CD4-positive, CD25-positive, alpha-beta regulatory T cell (primary cell): ENCODE measurements at regions not wholly inside any gene's neighbourhood (a gene's known extent, or its start where the extent isn't known, plus 50 kb on each side); places are given as distances from the start of the nearest gene placed in this dataset.

Source experiments
- ATAC-seq, 2 donors: fragments of 150-1000 bp; cut with Tn5 transposase; one replicate each; pipeline ENCODE4 v1.10.0; 2021; ENCODE audit warnings: low read depth in 2 of 2, moderate number of reproducible peaks in 2 of 2, moderate library complexity in 1 of 2
- DNase-seq, 3 donors: peaks; one replicate each; pipeline versions ENCODE4 v3.0.0 to v3.0.0-alpha.2; 2012 to 2022; ENCODE audit warnings: mixed read lengths in 1 of 3
- H3K27ac ChIP-seq: one replicate; pipeline ENCODE4 v1.7.0; 2013; ENCODE audit warnings: mild to moderate bottlenecking, low read length; ENCODE audit not compliant: insufficient read depth, poor library complexity, severe bottlenecking
- H3K27me3 ChIP-seq: one replicate; pipeline ENCODE4 v1.7.0; 2013; ENCODE audit warnings: low read length; ENCODE audit not compliant: control insufficient read depth, insufficient read depth
- H3K36me3 ChIP-seq: one replicate; pipeline ENCODE4 v1.7.0; 2013; ENCODE audit warnings: mild to moderate bottlenecking, low read length, moderate library complexity; ENCODE audit not compliant: control insufficient read depth, insufficient read depth
- H3K4me1 ChIP-seq: 2 replicates; pipeline ENCODE4 v1.7.0; 2013; ENCODE audit warnings: mild to moderate bottlenecking, low read length; ENCODE audit not compliant: insufficient read depth, control insufficient read depth, poor library complexity, severe bottlenecking
- H3K4me3 ChIP-seq: one replicate; pipeline ENCODE4 v1.7.0; 2013; ENCODE audit warnings: low read depth, mild to moderate bottlenecking, low read length, moderate library complexity
- H3K9me3 ChIP-seq, 2 experiments: 1 replicate in 1 of 2; 2 replicates in 1 of 2; pipeline ENCODE4 v1.7.0; 2013; ENCODE audit warnings: low read length in 2 of 2, mild to moderate bottlenecking in 1 of 2, moderate library complexity in 1 of 2; ENCODE audit not compliant: control insufficient read depth in 2 of 2
- H3K27ac Mint-ChIP-seq, 3 donors: one replicate each; pipeline ENCODE4 v1.8.0; 2020 to 2022; ENCODE audit warnings: mild to moderate bottlenecking in 3 of 3, mixed read lengths in 3 of 3, moderate library complexity in 2 of 3
- H3K27me3 Mint-ChIP-seq: one replicate; pipeline ENCODE4 v1.8.0; 2022; ENCODE audit warnings: mild to moderate bottlenecking, mixed read lengths
- H3K36me3 Mint-ChIP-seq: one replicate; pipeline ENCODE4 v1.8.0; 2020; ENCODE audit warnings: mixed read lengths
- H3K4me1 Mint-ChIP-seq, 4 donors: one replicate each; pipeline ENCODE4 v1.8.0; 2020 to 2022; ENCODE audit warnings: mixed read lengths in 4 of 4, mild to moderate bottlenecking in 1 of 4
- H3K4me3 Mint-ChIP-seq, 4 donors: one replicate each; pipeline ENCODE4 v1.8.0; 2020 to 2022; ENCODE audit warnings: mild to moderate bottlenecking in 4 of 4, mixed read lengths in 4 of 4, moderate library complexity in 3 of 4
- H3K9me3 Mint-ChIP-seq, 7 donors: one replicate each; pipeline ENCODE4 v1.8.0; 2020 to 2022; ENCODE audit warnings: mixed read lengths in 7 of 7, mild to moderate bottlenecking in 3 of 7, moderate library complexity in 2 of 7

DNA sequence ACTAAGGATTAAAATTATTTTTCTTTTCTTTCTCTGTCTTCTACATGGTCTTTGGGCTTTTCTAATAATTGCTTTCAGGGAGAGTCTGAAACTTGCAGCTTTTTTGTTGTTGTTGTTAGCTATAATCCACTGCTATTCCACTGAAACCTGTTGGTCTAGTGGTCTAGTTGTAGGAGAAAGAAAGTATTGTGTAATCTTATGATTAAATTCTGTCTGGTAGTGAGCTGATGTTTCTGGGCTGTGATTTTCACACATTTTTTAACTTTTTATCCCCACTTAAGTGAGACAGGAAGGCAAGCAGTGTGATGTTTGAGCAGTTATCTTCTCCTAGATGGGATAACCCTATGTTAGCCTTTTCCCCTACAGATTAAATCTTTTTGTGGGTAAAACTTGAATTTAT, 825.2 kb downstream of the PCDH7 start:
- no peak for DNase-seq
- H3K27me3 Mint-ChIP-seq: no peaks in the 10 kb centered on the region
- no peak overlapping the region for H3K27ac Mint-ChIP-seq
- Histone ChIP-seq H3K27me3 (no peaks in the 10 kb centered on the region), H3K9me3 (peaks cover 0 to 6% of the 10 kb centered on the region in 2 experiments), H3K4me3 (no peak overlapping the region), H3K27ac (no peak overlapping the region), H3K36me3 (no peaks in the 10 kb centered on the region), H3K4me1 (no peaks in the 10 kb centered on the region)
- H3K36me3 Mint-ChIP-seq: no peaks in the 10 kb centered on the region
- no peak for ATAC-seq
- H3K4me1 Mint-ChIP-seq: no peaks in the 10 kb centered on the region
- H3K4me3 Mint-ChIP-seq: no peak overlapping the region
- H3K9me3 Mint-ChIP-seq: peaks cover 0 to 10% (median 3%) of the 10 kb centered on the region in 7 donors

DNA sequence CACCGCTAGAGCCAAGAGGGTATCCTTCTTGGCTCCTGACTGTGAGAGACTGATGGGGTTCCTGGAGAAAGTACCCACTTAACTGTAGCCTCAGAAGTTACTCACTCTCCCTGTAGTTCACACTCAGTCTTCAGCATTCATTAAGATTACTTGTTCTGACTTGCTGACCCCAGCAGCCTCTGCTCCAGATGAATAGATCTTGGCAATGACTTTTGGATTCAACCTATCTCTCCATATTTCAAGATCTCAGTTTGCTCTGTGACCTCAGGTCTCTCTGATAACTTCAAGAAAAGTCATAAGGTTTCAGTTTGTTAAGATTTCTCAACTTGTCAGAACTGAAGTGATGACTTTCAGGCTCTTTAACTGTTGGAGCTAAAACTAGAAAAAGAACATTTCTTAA, 825.6 kb downstream of the PCDH7 start:
- H3K27ac Mint-ChIP-seq: no peak overlapping the region
- H3K4me1 Mint-ChIP-seq: no peaks in the 10 kb centered on the region
- H3K27me3 Mint-ChIP-seq: no peaks in the 10 kb centered on the region

DNA sequence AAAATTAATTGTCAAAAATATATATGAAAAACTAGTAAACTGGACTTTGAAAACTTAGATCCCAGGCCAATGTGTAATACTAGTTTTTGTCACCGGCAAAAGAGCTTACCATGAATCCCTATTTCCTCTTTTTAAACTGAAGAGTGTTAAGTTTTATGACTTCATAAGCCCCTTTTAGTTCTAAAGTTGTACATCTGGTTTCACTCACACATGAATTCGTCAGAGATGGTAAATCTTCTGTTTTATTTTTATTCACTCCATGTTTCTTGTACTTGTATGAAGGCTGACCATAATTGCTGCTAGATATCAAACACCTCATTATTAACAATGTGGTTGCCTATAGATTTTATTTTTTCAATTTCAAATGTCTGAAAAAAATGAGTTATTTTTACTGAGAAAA, 827.9 kb downstream of the PCDH7 start:
- no peak overlapping the region for H3K27ac Mint-ChIP-seq
- no peaks in the 10 kb centered on the region for H3K27me3 Mint-ChIP-seq
- no peak for ATAC-seq
- H3K4me3 Mint-ChIP-seq: no peak overlapping the region
- peaks cover 0 to 6% (median 2%) of the 10 kb centered on the region in 7 donors for H3K9me3 Mint-ChIP-seq
- Histone ChIP-seq H3K27ac (no peak overlapping the region), H3K27me3 (no peaks in the 10 kb centered on the region), H3K4me3 (no peak overlapping the region), H3K36me3 (no peaks in the 10 kb centered on the region), H3K9me3 (peaks cover 4 to 6% of the 10 kb centered on the region in 2 experiments), H3K4me1 (no peaks in the 10 kb centered on the region)
- H3K4me1 Mint-ChIP-seq: no peaks in the 10 kb centered on the region
- no peak for DNase-seq
- H3K36me3 Mint-ChIP-seq: no peaks in the 10 kb centered on the region

More for the DNA sequence above, 825.6 kb downstream of the PCDH7 start:
- H3K4me3 ChIP-seq: no peak overlapping the region
- Mint-ChIP-seq H3K4me3 (no peak overlapping the region), H3K9me3 (peaks cover 0 to 6% (median 3%) of the 10 kb centered on the region in 7 donors), H3K36me3 (no peaks in the 10 kb centered on the region)
- H3K9me3 ChIP-seq: peaks cover 3 to 6% of the 10 kb centered on the region in 2 experiments
- ATAC-seq (no peak), DNase-seq (no peak)
- no peaks in the 10 kb centered on the region for H3K27me3 ChIP-seq
- no peaks in the 10 kb centered on the region for H3K4me1 ChIP-seq
- no peaks in the 10 kb centered on the region for H3K36me3 ChIP-seq
- no peak overlapping the region for H3K27ac ChIP-seq

- H3K4me1 Mint-ChIP-seq: no peaks in the 10 kb centered on the region
- H3K27ac Mint-ChIP-seq: no peak overlapping the region
- Histone ChIP-seq H3K4me1 (no peaks in the 10 kb centered on the region), H3K9me3 (peaks cover 4 to 6% of the 10 kb centered on the region in 2 experiments), H3K27ac (no peak overlapping the region), H3K27me3 (no peaks in the 10 kb centered on the region), H3K36me3 (no peaks in the 10 kb centered on the region), H3K4me3 (no peak overlapping the region)
- H3K27me3 Mint-ChIP-seq: no peaks in the 10 kb centered on the region
- no peak for DNase-seq
- H3K4me3 Mint-ChIP-seq: no peak overlapping the region
- H3K36me3 Mint-ChIP-seq: no peaks in the 10 kb centered on the region
- ATAC-seq: no peak
- peaks cover 0 to 4% (median 1%) of the 10 kb centered on the region in 7 donors for H3K9me3 Mint-ChIP-seq
Measured at GRCh38 chr4:31548823-31549222, 828.7 kb downstream of the PCDH7 start.

DNA sequence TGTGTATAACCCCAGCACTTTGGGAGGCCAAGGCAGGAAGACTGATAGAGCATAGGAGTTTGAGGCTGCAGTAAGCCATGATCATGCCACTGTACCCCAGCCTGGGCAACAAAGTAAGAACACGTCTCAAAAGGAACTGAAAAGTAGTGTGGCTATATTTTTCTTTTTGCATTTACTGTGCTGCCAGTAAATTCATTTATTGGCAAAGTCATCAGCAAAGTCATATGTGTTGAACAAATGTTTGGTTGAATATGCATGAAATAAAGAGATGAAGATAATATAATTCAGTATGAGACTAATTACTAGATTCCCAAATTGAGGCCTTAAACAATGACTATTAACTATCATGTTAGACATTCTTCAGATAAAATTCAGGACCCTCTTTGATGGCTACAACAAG, 829.1 kb downstream of the PCDH7 start:
- H3K27ac ChIP-seq: no peak overlapping the region
- peaks cover 4 to 6% of the 10 kb centered on the region in 2 experiments for H3K9me3 ChIP-seq
- H3K36me3 ChIP-seq: no peaks in the 10 kb centered on the region
- Mint-ChIP-seq H3K4me1 (no peaks in the 10 kb centered on the region), H3K27me3 (no peaks in the 10 kb centered on the region), H3K36me3 (no peaks in the 10 kb centered on the region), H3K4me3 (no peak overlapping the region), H3K9me3 (peaks cover 0 to 4% (median 0%) of the 10 kb centered on the region in 7 donors), H3K27ac (no peak overlapping the region)
- H3K4me1 ChIP-seq: no peaks in the 10 kb centered on the region
- no peaks in the 10 kb centered on the region for H3K27me3 ChIP-seq
- no peak for ATAC-seq
- no peak overlapping the region for H3K4me3 ChIP-seq
- no peak for DNase-seq

GRCh38 chr4:31557437-31557836, 837.3 kb downstream of the PCDH7 start:
- Mint-ChIP-seq H3K9me3 (peaks cover 3 to 36% (median 7%) of the 10 kb centered on the region in 7 donors), H3K4me1 (peaks cover 0 to 1% (median 0%) of the 10 kb centered on the region in 4 donors), H3K27me3 (no peaks in the 10 kb centered on the region), H3K4me3 (no peak overlapping the region), H3K36me3 (no peaks in the 10 kb centered on the region), H3K27ac (no peak overlapping the region)
- no peak for DNase-seq
- Histone ChIP-seq H3K4me3 (no peak overlapping the region), H3K9me3 (peaks cover 4 to 5% of the 10 kb centered on the region in 2 experiments), H3K4me1 (no peaks in the 10 kb centered on the region), H3K27ac (no peak overlapping the region), H3K27me3 (no peaks in the 10 kb centered on the region), H3K36me3 (no peaks in the 10 kb centered on the region)
- ATAC-seq: no peak

DNA sequence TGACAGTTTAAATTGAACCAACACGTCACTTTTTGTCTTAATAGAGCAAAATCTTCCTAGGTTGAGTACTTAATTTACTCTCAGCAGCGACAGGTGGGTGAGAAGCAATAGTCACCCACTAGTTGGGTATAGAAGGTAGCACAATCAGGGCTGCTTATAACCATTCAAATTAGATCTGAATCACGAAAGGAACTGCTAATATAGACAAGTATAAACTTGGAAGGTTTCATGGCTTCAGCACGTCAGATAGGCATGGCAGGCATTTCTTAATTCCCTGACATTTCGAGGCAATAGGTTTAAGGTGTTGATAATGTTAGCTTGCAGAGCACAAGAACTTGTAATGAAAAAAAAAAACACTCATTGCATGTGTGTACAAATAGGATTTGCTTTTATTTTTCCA, 853.4 kb downstream of the PCDH7 start:
- H3K4me1 ChIP-seq: no peaks in the 10 kb centered on the region
- peaks cover 5% of the 10 kb centered on the region in 2 experiments for H3K9me3 ChIP-seq
- H3K4me3 ChIP-seq: no peak overlapping the region
- Mint-ChIP-seq H3K4me3 (no peak overlapping the region), H3K9me3 (peaks cover 0 to 14% (median 6%) of the 10 kb centered on the region in 7 donors), H3K27ac (no peak overlapping the region), H3K27me3 (no peaks in the 10 kb centered on the region), H3K36me3 (no peaks in the 10 kb centered on the region), H3K4me1 (no peaks in the 10 kb centered on the region)
- DNase-seq: no peak
- ATAC-seq: no peak
- no peaks in the 10 kb centered on the region for H3K36me3 ChIP-seq
- no peak overlapping the region for H3K27ac ChIP-seq
- no peaks in the 10 kb centered on the region for H3K27me3 ChIP-seq

GRCh38 chr4:31575504-31575903, 855.3 kb downstream of the PCDH7 start:
- H3K27me3 ChIP-seq: no peaks in the 10 kb centered on the region
- H3K27ac ChIP-seq: no peak overlapping the region
- H3K9me3 Mint-ChIP-seq: peaks cover 1 to 15% (median 5%) of the 10 kb centered on the region in 7 donors
- ATAC-seq: no peak
- no peak overlapping the region for H3K4me3 Mint-ChIP-seq
- no peak for DNase-seq
- no peaks in the 10 kb centered on the region for H3K36me3 Mint-ChIP-seq
- no peak overlapping the region for H3K27ac Mint-ChIP-seq
- H3K4me3 ChIP-seq: no peak overlapping the region
- H3K4me1 Mint-ChIP-seq: no peaks in the 10 kb centered on the region
- H3K9me3 ChIP-seq: peaks cover 5% of the 10 kb centered on the region in 2 experiments
- no peaks in the 10 kb centered on the region for H3K4me1 ChIP-seq
- no peaks in the 10 kb centered on the region for H3K36me3 ChIP-seq
- H3K27me3 Mint-ChIP-seq: no peaks in the 10 kb centered on the region
